C1 segment of cervical spinal cord (tissue), 14 donors: ENCODE measurements at regions not wholly inside any gene's neighbourhood (a gene's known extent, or its start where the extent isn't known, plus 50 kb on each side); places are given as distances from the start of the nearest gene placed in this dataset.
A peak's percentile ranks its signal among the peaks of the same experiment; 100 is the strongest.
"Not testable (repeated sequence)": the region's sequence is repeated elsewhere in the genome, so short reads cannot be mapped to it uniquely, and the experiment has no call there.

Source experiments
- DNase-seq, 14 donors: peaks; one replicate each; lab custom pipeline; 2025; lab: John Stamatoyannopoulos, UW

GRCh38 chr2:88996588-88996987, 305.1 kb downstream of the RPIA start:
- DNase-seq = not testable (repeated sequence)

GRCh38 chr2:88999365-88999764, 307.9 kb downstream of the RPIA start:
- no peak for DNase-seq

DNA sequence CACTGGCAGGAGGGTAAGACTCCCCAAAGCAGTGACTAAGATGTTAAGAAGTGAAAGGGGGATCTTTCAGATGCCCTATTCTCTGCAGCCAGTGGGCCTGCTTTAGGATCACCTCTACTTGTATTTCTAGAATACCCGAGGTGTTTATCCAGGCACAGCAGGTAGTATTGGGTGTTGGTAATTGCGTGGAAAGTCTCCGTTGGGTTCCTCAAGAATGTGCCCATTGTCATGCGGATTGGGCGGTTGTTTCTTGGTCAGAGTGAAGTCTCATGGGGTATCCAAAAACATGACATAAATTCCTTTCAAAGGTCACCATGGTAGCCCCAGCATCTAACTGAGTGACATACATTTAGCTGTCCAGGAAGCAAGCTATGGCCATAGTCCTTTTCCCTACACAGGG, 308.8 kb downstream of the RPIA start:
- DNase-seq = no peak

DNA sequence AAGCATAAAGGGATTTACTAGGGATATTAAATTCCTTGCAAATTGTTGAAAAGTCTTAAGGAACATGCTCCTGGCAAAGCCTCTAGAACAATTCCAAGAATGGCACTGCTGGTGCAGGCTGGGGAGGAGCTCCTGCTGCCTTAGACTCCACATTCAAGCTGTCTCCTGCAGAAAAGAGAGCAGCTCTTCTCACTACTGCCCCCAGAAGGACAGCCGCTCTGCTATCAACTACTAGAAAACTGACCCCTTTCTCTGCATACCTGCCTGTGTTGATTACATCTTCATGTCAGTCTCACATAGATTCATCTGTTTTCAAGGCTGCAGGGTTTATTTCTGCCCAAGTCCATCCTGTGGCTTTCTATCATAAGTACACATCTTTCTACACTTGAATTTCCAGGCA, 312.8 kb downstream of the RPIA start:
- not testable (repeated sequence) for DNase-seq

- not testable (repeated sequence) for DNase-seq
These were observed 329.1 kb downstream of the RPIA start for GRCh38 chr2:89020566-89020965.

GRCh38 chr2:89026296-89026695, 334.8 kb downstream of the RPIA start:
- DNase-seq = not testable (repeated sequence)

- DNase-seq = not testable (repeated sequence)
These were observed 335.6 kb downstream of the RPIA start for GRCh38 chr2:89027115-89027514.

DNA sequence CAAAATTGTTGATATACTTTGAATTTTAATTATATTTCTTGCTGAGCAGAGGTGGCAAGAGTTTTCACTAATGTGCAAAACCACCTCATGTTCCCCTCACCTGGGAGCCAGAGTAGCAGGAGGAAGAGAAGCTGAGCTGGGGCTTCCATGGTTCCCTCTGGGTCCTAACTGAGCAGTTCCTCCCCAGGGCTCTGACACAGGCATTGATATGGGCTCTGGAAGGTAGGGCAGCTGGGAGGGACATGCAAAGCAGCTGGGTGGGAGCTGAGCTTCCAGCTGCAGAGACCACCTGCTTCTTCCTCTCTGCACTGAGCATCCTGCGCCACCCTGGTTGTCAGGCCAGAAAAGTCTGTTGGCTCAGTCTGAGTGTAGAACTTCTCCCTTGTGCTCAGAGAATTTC, 336.1 kb downstream of the RPIA start:
- not testable (repeated sequence) for DNase-seq

DNA sequence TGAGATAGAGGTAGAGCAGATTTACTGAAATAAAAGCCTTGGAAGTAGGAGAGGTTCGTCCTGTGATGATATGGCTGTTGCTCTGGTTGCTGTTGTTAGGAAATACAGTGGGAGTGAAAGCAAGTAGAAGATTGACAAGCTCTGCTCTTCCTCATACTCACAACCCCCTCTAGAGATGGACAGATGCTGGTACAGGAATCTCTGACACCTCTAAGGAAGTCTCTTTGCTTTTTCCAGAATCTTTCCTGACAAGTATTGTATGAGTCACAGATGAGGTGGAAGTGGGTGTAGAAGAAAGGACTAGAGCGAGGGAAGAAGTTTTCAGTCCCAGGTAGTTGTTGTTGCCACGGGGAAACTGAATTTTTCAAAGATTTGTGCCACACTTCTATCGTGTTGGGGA, 337.8 kb downstream of the RPIA start:
- not testable (repeated sequence) for DNase-seq

GRCh38 chr2:89048138-89049066, 356.9 kb downstream of the RPIA start:
- DNase-seq = peak in 4 of 14 donors; percentile 1 to 14 (median 8)

GRCh38 chr2:89058616-89059015, 367.1 kb downstream of the RPIA start:
- DNase-seq = not testable (repeated sequence)

GRCh38 chr2:89061174-89061573, 369.7 kb downstream of the RPIA start:
- not testable (repeated sequence) for DNase-seq

DNA sequence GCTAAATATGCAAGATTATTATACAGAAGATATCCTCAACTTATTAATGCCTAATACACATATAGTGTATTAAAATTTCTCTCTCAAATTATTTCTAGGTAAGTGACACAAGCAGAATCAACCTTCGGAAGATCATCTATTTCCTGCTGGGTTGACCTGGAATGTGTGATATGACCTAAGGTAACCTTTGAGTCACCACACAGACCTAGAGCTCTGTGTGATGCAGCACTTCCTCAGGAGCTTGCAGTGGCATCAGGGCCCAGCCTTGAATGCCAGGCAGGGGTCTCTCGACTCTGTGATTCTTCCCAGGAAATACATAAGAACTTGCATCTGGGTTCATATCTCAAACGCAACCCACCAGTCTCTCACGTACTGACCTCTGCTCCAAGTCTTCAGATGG, 385.3 kb downstream of the RPIA start:
- DNase-seq = not testable (repeated sequence)

- DNase-seq = not testable (repeated sequence)
These were observed 401.4 kb downstream of the RPIA start for GRCh38 chr2:89092911-89093310.

DNA sequence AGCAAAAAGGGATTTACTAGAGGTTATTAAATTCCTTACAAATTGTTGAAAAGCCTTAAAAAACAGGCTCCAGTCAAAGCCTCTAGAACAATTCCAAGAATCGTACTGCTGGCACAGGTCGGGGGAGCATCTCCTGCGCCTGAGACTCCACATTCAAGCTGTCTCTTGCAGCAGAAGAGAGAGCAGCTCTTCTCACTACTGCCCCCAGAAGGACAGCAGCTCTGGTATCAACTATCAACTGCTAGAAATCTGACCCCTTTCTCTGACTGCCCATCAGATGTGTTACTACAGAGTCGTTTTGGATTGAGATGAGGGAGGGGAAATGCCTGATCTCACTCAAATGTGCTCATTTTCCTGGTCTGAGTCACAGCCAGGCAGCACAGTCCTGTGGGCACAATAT, 403.6 kb downstream of the RPIA start:
- not testable (repeated sequence) for DNase-seq

DNA sequence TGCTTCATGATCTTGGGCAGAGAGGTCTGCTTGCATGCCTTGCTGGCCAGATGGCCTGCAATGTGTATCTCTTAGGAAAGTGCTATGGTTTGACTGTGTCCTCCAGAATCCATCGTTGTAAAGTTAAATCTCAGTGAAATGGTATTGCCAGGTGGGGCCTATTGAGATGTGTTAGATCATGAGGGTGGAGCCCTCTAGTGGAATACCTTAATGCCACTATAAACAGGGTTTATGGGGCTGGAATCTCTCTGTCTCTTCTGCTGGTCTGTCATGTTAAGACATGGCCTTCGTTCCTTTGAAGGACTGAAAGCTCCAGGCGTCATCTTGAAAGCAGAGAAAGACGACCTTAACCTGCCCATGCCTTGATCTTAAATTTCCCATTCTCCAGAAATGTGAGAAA, 411.1 kb downstream of the RPIA start:
- not testable (repeated sequence) for DNase-seq

- DNase-seq = not testable (repeated sequence)
These were observed 415.0 kb downstream of the RPIA start for GRCh38 chr2:89106369-89107019.

- DNase-seq = not testable (repeated sequence)
These were observed 421.0 kb downstream of the RPIA start for GRCh38 chr2:89112434-89112833.

DNA sequence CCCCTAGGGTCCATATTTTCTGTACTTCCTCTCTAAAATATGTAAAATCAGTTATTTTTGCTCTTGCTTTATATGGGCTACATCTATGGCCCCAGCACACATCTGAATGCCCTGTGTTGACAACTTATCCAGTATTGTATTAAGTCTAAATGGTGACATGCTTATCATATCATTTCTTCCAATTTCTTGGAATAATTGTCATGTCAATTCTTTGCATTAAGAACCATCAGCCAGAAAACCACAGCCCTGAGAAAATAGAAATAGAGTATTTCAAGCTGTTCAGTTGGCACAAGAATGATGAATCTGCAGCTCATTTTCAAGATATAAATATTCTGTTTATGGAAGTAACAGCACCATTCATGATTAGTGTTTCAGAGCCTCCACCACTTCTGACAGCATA, 421.8 kb downstream of the RPIA start:
- not testable (repeated sequence) for DNase-seq

DNA sequence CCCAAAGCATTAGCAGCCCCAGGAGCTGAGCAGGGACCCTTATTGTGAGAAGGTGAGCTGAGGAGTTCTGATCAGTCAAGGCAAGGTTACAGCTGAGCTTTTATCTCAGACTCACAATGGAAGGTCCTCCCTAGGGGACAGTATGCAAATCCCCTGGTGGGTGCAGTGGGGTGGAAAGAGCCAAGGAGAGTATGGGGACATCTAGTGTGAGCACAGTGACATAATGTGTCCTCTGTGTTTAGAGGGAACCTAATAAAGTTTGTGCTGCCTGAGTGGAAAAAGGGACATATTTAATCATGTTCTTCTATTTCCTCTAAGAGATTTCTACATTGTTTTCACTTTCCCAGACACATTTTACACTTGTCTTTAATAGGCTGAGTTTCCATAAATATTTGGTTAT, 438.0 kb downstream of the RPIA start:
- not testable (repeated sequence) for DNase-seq

GRCh38 chr2:89130665-89131308, 439.3 kb downstream of the RPIA start:
- not testable (repeated sequence) for DNase-seq

DNA sequence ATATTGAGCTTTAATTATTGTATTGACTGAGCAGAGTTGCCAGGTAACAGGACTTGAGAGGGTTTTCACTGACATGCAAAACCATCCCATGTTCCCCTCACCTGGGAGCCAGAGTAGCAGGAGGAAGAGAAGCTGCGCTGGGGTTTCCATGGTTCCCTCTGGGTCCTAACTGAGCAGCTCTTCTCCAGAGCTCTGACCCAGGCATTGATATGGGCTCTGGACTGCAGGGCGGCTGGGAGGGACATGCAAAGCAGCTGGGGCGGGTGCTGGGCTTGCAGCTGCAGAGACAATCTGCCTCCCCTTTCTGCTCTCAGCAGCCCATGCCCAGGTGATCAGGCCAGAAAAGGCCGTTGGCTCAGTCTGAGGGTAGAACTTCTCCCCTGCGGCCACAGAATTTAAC, 451.5 kb downstream of the RPIA start:
- not testable (repeated sequence) for DNase-seq
